ENCODE measurements at regions not wholly inside any gene's neighbourhood (a gene's known extent, or its start where the extent isn't known, plus 50 kb on each side); places are given as distances from the start of the nearest gene placed in this dataset.

GRCh38 chr12:84760091-84760865 lies 152.3 kb downstream of the SLC6A15 start:
- no peak for TF ChIP-seq RARB (CRISPR knock-in tag; IDR thresholded peaks at IDR 0.05)
- no peak for TF ChIP-seq CSDC2 (CRISPR knock-in tag; IDR thresholded peaks at IDR 0.05)
- TF ChIP-seq, protein P1, sequence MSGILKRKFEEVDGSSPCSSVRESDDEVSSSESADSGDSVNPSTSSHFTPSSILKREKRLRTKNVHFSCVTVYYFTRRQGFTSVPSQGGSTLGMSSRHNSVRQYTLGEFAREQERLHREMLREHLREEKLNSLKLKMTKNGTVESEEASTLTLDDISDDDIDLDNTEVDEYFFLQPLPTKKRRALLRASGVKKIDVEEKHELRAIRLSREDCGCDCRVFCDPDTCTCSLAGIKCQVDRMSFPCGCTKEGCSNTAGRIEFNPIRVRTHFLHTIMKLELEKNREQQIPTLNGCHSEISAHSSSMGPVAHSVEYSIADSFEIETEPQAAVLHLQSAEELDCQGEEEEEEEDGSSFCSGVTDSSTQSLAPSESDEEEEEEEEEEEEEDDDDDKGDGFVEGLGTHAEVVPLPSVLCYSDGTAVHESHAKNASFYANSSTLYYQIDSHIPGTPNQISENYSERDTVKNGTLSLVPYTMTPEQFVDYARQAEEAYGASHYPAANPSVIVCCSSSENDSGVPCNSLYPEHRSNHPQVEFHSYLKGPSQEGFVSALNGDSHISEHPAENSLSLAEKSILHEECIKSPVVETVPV (CRISPR knock-in tag; IDR thresholded peaks at IDR 0.05), result no peak
- TF ChIP-seq ZFP30 (CRISPR knock-in tag; IDR thresholded peaks at IDR 0.05), result no peak
- TF ChIP-seq ZC3H10 (CRISPR knock-in tag; IDR thresholded peaks at IDR 0.05), result no peak
- no peak for TF ChIP-seq TOX (CRISPR knock-in tag; IDR thresholded peaks at IDR 0.05; ENCODE audit: borderline replicate concordance)

Data from SK-N-SH treated with all-trans-retinoic acid at 6 μM for 48 hours (cell line).